CD14-positive monocyte (primary cell): ENCODE measurements at regions not wholly inside any gene's neighbourhood (a gene's known extent, or its start where the extent isn't known, plus 50 kb on each side); places are given as distances from the start of the nearest gene placed in this dataset.

Experiments used
- DNase-seq, 3 donors: peaks; one replicate each; pipeline ENCODE4 v3.0.0-alpha.2; 2011 to 2022
- H2AFZ ChIP-seq: 2 replicates; pipeline ENCODE4 v1.6.0; 2012; ENCODE audit warnings: mild to moderate bottlenecking, low read depth, low read length, inconsistent platforms; ENCODE audit not compliant: insufficient read depth, poor library complexity, severe bottlenecking
- H3K27ac ChIP-seq, 2 donors: 1 replicate in 1 of 2; 2 replicates in 1 of 2; pipeline ENCODE4 v1.5.1; 2012 to 2013; ENCODE audit warnings: low read length in 2 of 2, control low read depth in 1 of 2, inconsistent platforms in 1 of 2, low read depth in 1 of 2, mild to moderate bottlenecking in 1 of 2
- H3K27me3 ChIP-seq, 2 donors: one replicate each; pipeline versions ENCODE4 v1.6.0 to v1.6.1; 2011 to 2013; ENCODE audit warnings: low read length in 2 of 2; ENCODE audit not compliant: control insufficient read depth in 2 of 2, insufficient read depth in 2 of 2
- H3K36me3 ChIP-seq, 2 donors: replicated peaks in 1 of 2; 1 replicate in 1 of 2; 2 replicates in 1 of 2; pipeline versions ENCODE4 v1.5.1 to v1.6.1; 2012 to 2013; ENCODE audit warnings: low read length in 2 of 2, control low read depth in 1 of 2, inconsistent platforms in 1 of 2, mild to moderate bottlenecking in 1 of 2; ENCODE audit not compliant: insufficient read depth in 2 of 2, control insufficient read depth in 1 of 2
- H3K4me1 ChIP-seq, 2 donors: 1 replicate in 1 of 2; 2 replicates in 1 of 2; pipeline versions ENCODE4 v1.5.1 to v1.6.1; 2012 to 2013; ENCODE audit warnings: low read length in 2 of 2, control low read depth in 1 of 2, inconsistent platforms in 1 of 2, mild to moderate bottlenecking in 1 of 2, moderate library complexity in 1 of 2; ENCODE audit not compliant: insufficient read depth in 2 of 2, control insufficient read depth in 1 of 2
- H3K4me2 ChIP-seq: replicated peaks from 2 replicates; pipeline ENCODE3; 2012; ENCODE audit warnings: low read length, moderate library complexity, mild to moderate bottlenecking; ENCODE audit not compliant: poor library complexity, severe bottlenecking; ENCODE audit errors: extremely low read depth
- H3K4me3 ChIP-seq, 3 experiments: fragments of 200-600 bp in 1 of 3; sonication (generic) in 1 of 3; replicated peaks in 1 of 3; 1 replicate in 2 of 3; 2 replicates in 1 of 3; pipeline ENCODE4 v1.5.1; 2011 to 2013; ENCODE audit warnings: low read length in 3 of 3, mild to moderate bottlenecking in 3 of 3, control low read depth in 2 of 3, low read depth in 2 of 3, inconsistent platforms in 1 of 3, moderate library complexity in 1 of 3
- H3K79me2 ChIP-seq: 2 replicates; pipeline ENCODE4 v1.6.0; 2012; ENCODE audit warnings: mild to moderate bottlenecking, control low read depth, inconsistent platforms, low read length, moderate library complexity; ENCODE audit not compliant: insufficient read depth
- H3K9ac ChIP-seq: 2 replicates; pipeline ENCODE4 v1.6.0; 2017; ENCODE audit warnings: low read length, mild to moderate bottlenecking; ENCODE audit not compliant: insufficient read depth, poor library complexity, severe bottlenecking
- H3K9me3 ChIP-seq, 2 donors: replicated peaks in 1 of 2; 1 replicate in 1 of 2; 2 replicates in 1 of 2; pipeline versions ENCODE4 v1.5.1 to v1.6.1; 2012 to 2013; ENCODE audit warnings: low read length in 2 of 2, control low read depth in 1 of 2; ENCODE audit not compliant: control insufficient read depth in 1 of 2, insufficient read depth in 1 of 2
- H4K20me1 ChIP-seq: 2 replicates; pipeline ENCODE4 v1.6.0; 2012; ENCODE audit warnings: mild to moderate bottlenecking, low read length, control low read depth, moderate library complexity; ENCODE audit not compliant: insufficient read depth
- H3K27ac Mint-ChIP-seq, 7 donors: one replicate each; pipeline ENCODE4 v1.8.0; 2020; ENCODE audit warnings: mild to moderate bottlenecking in 7 of 7, mixed read lengths in 7 of 7, moderate library complexity in 6 of 7, inconsistent platforms in 2 of 7
- H3K27me3 Mint-ChIP-seq, 3 donors: one replicate each; pipeline ENCODE4 v1.8.0; 2021 to 2022; ENCODE audit warnings: low read depth in 3 of 3, mild to moderate bottlenecking in 3 of 3, mixed read lengths in 3 of 3, moderate library complexity in 3 of 3, inconsistent platforms in 1 of 3
- H3K36me3 Mint-ChIP-seq, 2 donors: one replicate each; pipeline ENCODE4 v1.8.0; 2020; ENCODE audit warnings: mixed read lengths in 2 of 2, inconsistent platforms in 1 of 2, mild to moderate bottlenecking in 1 of 2
- H3K4me1 Mint-ChIP-seq: one replicate; pipeline ENCODE4 v1.8.0; 2020; ENCODE audit warnings: mild to moderate bottlenecking, mixed read lengths
- H3K4me3 Mint-ChIP-seq, 2 donors: one replicate each; pipeline ENCODE4 v1.8.0; 2020; ENCODE audit warnings: mild to moderate bottlenecking in 2 of 2, mixed read lengths in 2 of 2, moderate library complexity in 1 of 2
- H3K9me3 Mint-ChIP-seq, 7 donors: one replicate each; pipeline ENCODE4 v1.8.0; 2020 to 2022; ENCODE audit warnings: mixed read lengths in 7 of 7, mild to moderate bottlenecking in 6 of 7, moderate library complexity in 6 of 7, inconsistent platforms in 2 of 7
- CTCF ChIP-seq: fragments of 200-600 bp; IDR thresholded peaks from one replicate; pipeline ENCODE4 v1.8.0; 2022; ENCODE audit warnings: antibody characterized with exemption, mild to moderate bottlenecking
- WGBS: methylation state at CpG from one replicate; pipeline ENCODE4 v1.1.5; 2013; ENCODE audit warnings: missing lambda C conversion rate; ENCODE audit not compliant: insufficient coverage; 5-methylcytosine and 5-hydroxymethylcytosine counted together
- intact Hi-C, 2 donors: fragments of 100-400 bp; cut with micrococcal nuclease; formaldehyde crosslinking; loops; one replicate each; pipeline versions ENCODE4 v1.15.0 to v1.15.1; 2023

GRCh38 chr16:60285794-60286193 lies 1551.7 kb upstream of the GOT2 start:
- H4K20me1 ChIP-seq, result no peaks in the 10 kb centered on the region
- Mint-ChIP-seq H3K9me3 (peaks cover 0 to 4% (median 2%) of the 10 kb centered on the region in 7 donors), H3K36me3 (no peaks in the 10 kb centered on the region), H3K4me1 (no peaks in the 10 kb centered on the region), H3K27me3 (peaks cover 0 to 4% (median 1%) of the 10 kb centered on the region in 3 donors), H3K4me3 (no peak overlapping the region), H3K27ac (no peak overlapping the region)
- H2AFZ ChIP-seq, result no peak overlapping the region
- H3K4me1 ChIP-seq, result no peaks in the 10 kb centered on the region
- no peak overlapping the region for H3K4me3 ChIP-seq
- no peak overlapping the region for H3K4me2 ChIP-seq
- no peak overlapping the region for H3K27ac ChIP-seq
- no peaks in the 10 kb centered on the region for H3K79me2 ChIP-seq
- WGBS, result no CpG with 5 or more reads among the region's 1 CpG
- DNase-seq, result no peak
- H3K27me3 ChIP-seq, result no peaks in the 10 kb centered on the region
- H3K36me3 ChIP-seq, result no peaks in the 10 kb centered on the region
- H3K9me3 ChIP-seq, result no peaks in the 10 kb centered on the region
- no peak for TF ChIP-seq CTCF
- H3K9ac ChIP-seq, result no peak overlapping the region
- intact Hi-C loops, result no loop called here

GRCh38 chr16:60279061-60279665 lies 1545.0 kb upstream of the GOT2 start:
- H3K4me3 Mint-ChIP-seq, result no peak overlapping the region
- 63% methylated on average over 4 of the region's 11 CpGs for WGBS
- H3K4me1 ChIP-seq, result no peaks in the 10 kb centered on the region
- no peaks in the 10 kb centered on the region for H3K36me3 Mint-ChIP-seq
- no peak overlapping the region for H3K27ac Mint-ChIP-seq
- no peak overlapping the region for H3K9ac ChIP-seq
- no peak overlapping the region for H3K4me3 ChIP-seq
- H3K9me3 ChIP-seq, result no peaks in the 10 kb centered on the region
- no peak for TF ChIP-seq CTCF
- DNase-seq, result no peak
- no peak overlapping the region for H2AFZ ChIP-seq
- peaks cover 0 to 3% (median 2%) of the 10 kb centered on the region in 3 donors for H3K27me3 Mint-ChIP-seq
- H3K4me2 ChIP-seq, result no peak overlapping the region
- no peak overlapping the region for H3K27ac ChIP-seq
- H4K20me1 ChIP-seq, result no peaks in the 10 kb centered on the region
- no peaks in the 10 kb centered on the region for H3K36me3 ChIP-seq
- H3K4me1 Mint-ChIP-seq, result no peaks in the 10 kb centered on the region
- H3K27me3 ChIP-seq, result no peaks in the 10 kb centered on the region
- no peaks in the 10 kb centered on the region for H3K79me2 ChIP-seq
- peaks cover 0 to 2% (median 0%) of the 10 kb centered on the region in 7 donors for H3K9me3 Mint-ChIP-seq
- intact Hi-C loops, result no loop called here
